HG03097 (cell line): ENCODE measurements at regions not wholly inside any gene's neighbourhood (a gene's known extent, or its start where the extent isn't known, plus 50 kb on each side); places are given as distances from the start of the nearest gene placed in this dataset.

Experiments
- ATAC-seq: cut with Tn5 transposase; IDR thresholded peaks from one replicate; pipeline ENCODE4 v1.9.1; 2021; ENCODE audit not compliant: unreplicated experiment, low FRiP score

- ATAC-seq, result no peak
Observed at GRCh38 chr7:10875080-10875479, 98.6 kb upstream of the PHF14 start.

GRCh38 chr7:10888861-10889260 lies 84.8 kb upstream of the PHF14 start:
- no peak for ATAC-seq

DNA sequence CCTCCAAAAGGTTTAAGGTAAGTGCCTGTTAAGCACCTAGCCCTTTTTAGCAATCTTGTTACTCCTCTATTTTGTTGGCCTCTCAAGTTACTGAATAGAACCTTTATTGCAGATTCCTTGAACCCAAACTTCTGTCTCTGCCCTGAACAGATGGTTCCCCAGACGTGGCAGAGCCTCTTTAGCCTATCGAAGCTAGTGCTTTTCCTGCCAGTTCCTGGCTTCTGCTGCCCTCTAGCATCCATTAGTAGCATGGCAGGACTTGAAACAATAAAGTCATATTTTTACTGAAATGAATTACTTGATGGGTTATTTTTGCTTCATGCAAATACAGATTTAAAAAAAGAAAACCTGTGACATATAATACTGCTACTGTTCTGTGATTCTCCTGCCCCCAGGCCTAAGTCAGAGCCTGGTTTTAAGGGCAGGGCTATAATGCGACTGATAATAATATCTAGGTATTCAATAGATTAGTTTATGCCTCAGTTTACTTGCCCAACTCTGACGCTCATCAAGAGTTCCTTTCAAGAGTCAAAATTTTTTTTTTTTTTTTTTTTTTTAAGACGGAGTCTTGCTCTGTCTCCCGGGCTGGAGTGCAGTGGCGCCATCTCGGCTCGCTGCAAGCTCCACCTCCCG lies 84.3 kb upstream of the PHF14 start:
- ATAC-seq, result peak; percentile 94

- no peak for ATAC-seq
Observed at GRCh38 chr7:10908600-10908999, 65.1 kb upstream of the PHF14 start.

DNA sequence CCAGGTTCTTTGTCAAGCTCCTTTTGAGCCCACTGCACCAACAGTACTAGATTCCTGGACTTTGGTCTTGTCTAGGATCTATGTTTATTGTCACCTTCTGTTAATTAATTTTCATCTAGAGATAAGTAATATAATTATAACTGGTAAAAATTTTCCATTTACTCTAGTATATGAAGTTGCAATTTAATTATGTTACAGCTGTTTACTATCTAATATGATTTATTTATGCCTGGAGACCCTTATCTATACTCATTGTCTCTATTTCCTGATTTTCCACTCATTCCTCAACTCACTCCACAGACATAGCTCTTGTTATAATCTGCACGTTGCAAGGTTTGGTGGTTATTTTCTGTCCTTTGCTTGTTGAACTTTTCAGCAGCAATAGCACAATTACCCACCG lies 63.2 kb upstream of the PHF14 start:
- no peak for ATAC-seq

GRCh38 chr7:10912077-10912476 lies 61.6 kb upstream of the PHF14 start:
- no peak for ATAC-seq

- no peak for ATAC-seq
Observed at GRCh38 chr7:10913457-10913856, 60.2 kb upstream of the PHF14 start.

GRCh38 chr7:10918093-10918590 lies 55.5 kb upstream of the PHF14 start:
- no peak for ATAC-seq

- no peak for ATAC-seq
Observed at GRCh38 chr7:10919923-10920322, 53.7 kb upstream of the PHF14 start.
